Omental fat pad (tissue), 3 donors: ENCODE measurements at regions not wholly inside any gene's neighbourhood (a gene's known extent, or its start where the extent isn't known, plus 50 kb on each side); places are given as distances from the start of the nearest gene placed in this dataset.

Experiments
- ATAC-seq: fragments of 150-250 bp; one replicate; pipeline ENCODE4 v1.9.1; 2016; ENCODE audit warnings: mild to moderate bottlenecking, moderate library complexity; ENCODE audit not compliant: low FRiP score
- DNase-seq: peaks from one replicate; pipeline ENCODE4 v3.0.0-alpha.2; 2019; ENCODE audit warnings: low spot score
- CTCF ChIP-seq, 3 donors: fragments of 450-650 bp; IDR thresholded peaks; one replicate each; pipeline ENCODE4 v1.5.1; 2016 to 2017; ENCODE audit warnings: antibody characterized with exemption in 3 of 3, mild to moderate bottlenecking in 3 of 3, moderate library complexity in 2 of 3

- DNase-seq (no peak), ATAC-seq (no peak)
- TF ChIP-seq CTCF (IDR thresholded peaks at IDR 0.05), result no peak
Measured at GRCh38 chr7:52260046-52260665, 775.3 kb upstream of the POM121L12 start.

DNA sequence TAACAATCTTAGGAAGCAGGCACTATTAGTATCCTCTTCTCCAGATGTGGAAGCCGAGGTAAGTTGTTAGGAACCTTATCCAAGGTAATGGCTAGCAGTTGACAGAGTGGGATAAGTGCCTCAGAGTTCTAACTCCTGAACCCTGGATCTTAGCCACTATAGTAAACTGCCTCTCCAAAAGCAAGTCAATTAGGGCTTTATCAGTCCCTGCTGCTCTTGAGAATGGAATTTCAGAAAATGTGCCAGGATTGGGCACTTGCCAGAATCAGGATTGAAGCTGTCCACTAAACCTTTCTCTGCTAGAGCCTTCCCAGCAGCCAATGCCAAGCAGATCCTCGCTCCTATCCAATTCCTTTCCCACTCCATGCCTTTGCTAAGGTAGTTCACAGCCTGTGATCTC is 777.5 kb upstream of the POM121L12 start:
- no peak for TF ChIP-seq CTCF (IDR thresholded peaks at IDR 0.05)
- ATAC-seq (no peak), DNase-seq (no peak)

GRCh38 chr7:52254396-52255010 is 780.9 kb upstream of the POM121L12 start:
- no peak for DNase-seq
- no peak for TF ChIP-seq CTCF (IDR thresholded peaks at IDR 0.05)
- no peak for ATAC-seq

DNA sequence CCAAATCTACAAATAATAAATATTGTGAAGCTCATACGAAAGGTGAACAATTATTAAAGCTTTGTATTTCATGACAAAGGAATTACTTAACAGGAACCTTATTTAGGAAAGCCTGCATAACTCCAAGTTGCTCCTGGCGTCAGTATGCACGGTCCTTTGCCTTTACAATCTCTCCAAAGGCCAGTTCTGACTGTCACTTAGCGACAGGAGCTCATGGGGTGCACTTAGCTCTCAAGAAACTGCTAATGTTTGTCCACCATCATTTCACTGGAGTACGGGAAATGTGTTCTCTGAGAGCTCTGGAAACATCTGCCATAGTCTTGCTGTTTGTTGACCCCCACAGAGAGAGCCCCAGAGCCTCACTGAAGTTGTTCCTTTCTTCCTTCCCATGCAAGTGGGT is 781.5 kb upstream of the POM121L12 start:
- no peak for DNase-seq
- TF ChIP-seq CTCF (IDR thresholded peaks at IDR 0.05), result no peak
- no peak for ATAC-seq

- DNase-seq, result no peak
- no peak for ATAC-seq
- TF ChIP-seq CTCF (IDR thresholded peaks at IDR 0.05), result no peak
Measured at GRCh38 chr7:52249741-52250140, 785.7 kb upstream of the POM121L12 start.

GRCh38 chr7:52247518-52247917 is 787.9 kb upstream of the POM121L12 start:
- no peak for DNase-seq
- no peak for ATAC-seq
- TF ChIP-seq CTCF (IDR thresholded peaks at IDR 0.05), result no peak

GRCh38 chr7:52243685-52244084 is 791.7 kb upstream of the POM121L12 start:
- ATAC-seq (no peak), DNase-seq (no peak)
- TF ChIP-seq CTCF (IDR thresholded peaks at IDR 0.05), result no peak
